H54 (cell line): ENCODE measurements at regions not wholly inside any gene's neighbourhood (a gene's known extent, or its start where the extent isn't known, plus 50 kb on each side); places are given as distances from the start of the nearest gene placed in this dataset.

Experiments used
- DNase-seq: peaks from one replicate; pipeline ENCODE4 v3.0.0; 2011; ENCODE audit warnings: low spot score, mixed read lengths; ENCODE audit not compliant: insufficient read length
- FAIRE-seq: peaks from 3 replicates; lab custom pipeline; 2011; peaks lifted over from hg19 to GRCh38; lab: Jason Lieb, UNC
- POLR2A ChIP-seq: IDR thresholded peaks from 2 replicates; pipeline ENCODE4 v1.6.1; 2011; ENCODE audit warnings: low read depth, mild to moderate bottlenecking, low read length

- TF ChIP-seq POLR2A: no peak
- FAIRE-seq: no peak
- DNase-seq: no peak
Measured at GRCh38 chr10:61299841-61300240, 153.3 kb downstream of the TMEM26 start.

GRCh38 chr10:61299156-61299555 lies 154.0 kb downstream of the TMEM26 start:
- no peak for FAIRE-seq
- no peak for TF ChIP-seq POLR2A

GRCh38 chr10:61298194-61298593 lies 155.0 kb downstream of the TMEM26 start:
- DNase-seq (no peak), FAIRE-seq (no peak)
- TF ChIP-seq POLR2A: no peak

More at GRCh38 chr10:61299156-61299555, 154.0 kb downstream of the TMEM26 start:
- no peak for DNase-seq

GRCh38 chr10:61296161-61296560 lies 157.0 kb downstream of the TMEM26 start:
- DNase-seq (no peak), FAIRE-seq (no peak)
- TF ChIP-seq POLR2A: no peak

- no peak for TF ChIP-seq POLR2A
- DNase-seq (no peak), FAIRE-seq (no peak)
Measured at GRCh38 chr10:61294131-61294530, 159.1 kb downstream of the TMEM26 start.

- DNase-seq (no peak), FAIRE-seq (no peak)
- no peak for TF ChIP-seq POLR2A
Measured at GRCh38 chr10:61289813-61290212, 163.4 kb downstream of the TMEM26 start.

- FAIRE-seq: no peak
- DNase-seq: no peak
- TF ChIP-seq POLR2A: no peak
Measured at GRCh38 chr10:61286686-61287085, 166.5 kb downstream of the TMEM26 start.

GRCh38 chr10:61285749-61286148 lies 167.4 kb downstream of the TMEM26 start:
- DNase-seq: no peak
- TF ChIP-seq POLR2A: no peak

GRCh38 chr10:61284222-61284890 lies 168.8 kb downstream of the TMEM26 start:
- no peak for TF ChIP-seq POLR2A
- DNase-seq (no peak), FAIRE-seq (peak; percentile 53)

More at GRCh38 chr10:61285749-61286148, 167.4 kb downstream of the TMEM26 start:
- FAIRE-seq: no peak

- DNase-seq (no peak), FAIRE-seq (no peak)
- TF ChIP-seq POLR2A: no peak
Measured at GRCh38 chr10:61283481-61284221, 169.5 kb downstream of the TMEM26 start.

GRCh38 chr10:61283066-61283465 lies 170.1 kb downstream of the TMEM26 start:
- TF ChIP-seq POLR2A: no peak
- no peak for FAIRE-seq
- DNase-seq: no peak

- FAIRE-seq (peak; percentile 84), DNase-seq (peak; percentile 4)
- no peak for TF ChIP-seq POLR2A
Measured at GRCh38 chr10:61280303-61280702, 172.9 kb downstream of the TMEM26 start.

GRCh38 chr10:61279400-61279799 lies 173.8 kb downstream of the TMEM26 start:
- no peak for TF ChIP-seq POLR2A
- DNase-seq (no peak), FAIRE-seq (no peak)

GRCh38 chr10:61278556-61278955 lies 174.6 kb downstream of the TMEM26 start:
- FAIRE-seq: no peak
- no peak for TF ChIP-seq POLR2A
- no peak for DNase-seq
